ENCODE measurements at regions not wholly inside any gene's neighbourhood (a gene's known extent, or its start where the extent isn't known, plus 50 kb on each side); places are given as distances from the start of the nearest gene placed in this dataset.
"Not testable (repeated sequence)": the region's sequence is repeated elsewhere in the genome, so short reads cannot be mapped to it uniquely, and the experiment has no call there.

GRCh38 chr21:15638856-15639549, 90.8 kb upstream of the USP25 start:
- DNase-seq (ENCODE audit: low read depth in 4 of 4, low spot score in 2 of 4) = no peak

GRCh38 chr21:15640113-15640512, 89.7 kb upstream of the USP25 start:
- not testable (repeated sequence) for DNase-seq (ENCODE audit: low read depth in 4 of 4, low spot score in 2 of 4)

- DNase-seq (ENCODE audit: low read depth in 4 of 4, low spot score in 2 of 4) = no peak
Observed at GRCh38 chr21:15644489-15644888, 85.3 kb upstream of the USP25 start.

- DNase-seq (ENCODE audit: low read depth in 4 of 4, low spot score in 2 of 4) = no peak
Observed at GRCh38 chr21:15645830-15646229, 84.0 kb upstream of the USP25 start.

GRCh38 chr21:15650735-15651134, 79.0 kb upstream of the USP25 start:
- no peak for DNase-seq (ENCODE audit: low read depth in 4 of 4, low spot score in 2 of 4)

GRCh38 chr21:15651172-15651571, 78.6 kb upstream of the USP25 start:
- DNase-seq (ENCODE audit: low read depth in 4 of 4, low spot score in 2 of 4) = no peak

- no peak for DNase-seq (ENCODE audit: low read depth in 4 of 4, low spot score in 2 of 4)
Observed at GRCh38 chr21:15653710-15654109, 76.1 kb upstream of the USP25 start.

GRCh38 chr21:15654171-15654570, 75.6 kb upstream of the USP25 start:
- DNase-seq (ENCODE audit: low read depth in 4 of 4, low spot score in 2 of 4) = no peak

- DNase-seq (ENCODE audit: low read depth in 4 of 4, low spot score in 2 of 4) = peak in 2 of 4 donors; percentile 50 to 66
Observed at GRCh38 chr21:15659753-15660422, 69.9 kb upstream of the USP25 start.

GRCh38 chr21:15660423-15660804, 69.4 kb upstream of the USP25 start:
- no peak for DNase-seq (ENCODE audit: low read depth in 4 of 4, low spot score in 2 of 4)

GRCh38 chr21:15667010-15667409, 62.8 kb upstream of the USP25 start:
- DNase-seq (ENCODE audit: low read depth in 4 of 4, low spot score in 2 of 4) = no peak

GRCh38 chr21:15667819-15668218, 62.0 kb upstream of the USP25 start:
- DNase-seq (ENCODE audit: low read depth in 4 of 4, low spot score in 2 of 4) = no peak

GRCh38 chr21:15669247-15669646, 60.5 kb upstream of the USP25 start:
- no peak for DNase-seq (ENCODE audit: low read depth in 4 of 4, low spot score in 2 of 4)

GRCh38 chr21:15671188-15671587, 58.6 kb upstream of the USP25 start:
- DNase-seq (ENCODE audit: low read depth in 4 of 4, low spot score in 2 of 4) = no peak

- not testable (repeated sequence) for DNase-seq (ENCODE audit: low read depth in 4 of 4, low spot score in 2 of 4)
Observed at GRCh38 chr21:15672578-15672977, 57.2 kb upstream of the USP25 start.

GRCh38 chr21:15676935-15677334, 52.8 kb upstream of the USP25 start:
- no peak for DNase-seq (ENCODE audit: low read depth in 4 of 4, low spot score in 2 of 4)

- DNase-seq (ENCODE audit: low read depth in 4 of 4, low spot score in 2 of 4) = no peak
Observed at GRCh38 chr21:15679630-15680029, 50.2 kb upstream of the USP25 start.
